Hepatocyte (in vitro differentiated cells): ENCODE measurements at regions not wholly inside any gene's neighbourhood (a gene's known extent, or its start where the extent isn't known, plus 50 kb on each side); places are given as distances from the start of the nearest gene placed in this dataset.

Source experiments
- DNase-seq: peaks from one replicate; pipeline ENCODE4 v3.0.0-alpha.2; 2016; ENCODE audit warnings: low spot score
- H2AFZ ChIP-seq: fragments of 200-600 bp; sonication (generic); 2 replicates; pipeline ENCODE4 v1.6.0; 2016; ENCODE audit warnings: antibody characterized with exemption, mild to moderate bottlenecking
- H3K27ac ChIP-seq: fragments of 200-600 bp; sonication (generic); 2 replicates; pipeline ENCODE4 v1.5.1; 2016; ENCODE audit warnings: mild to moderate bottlenecking
- H3K27me3 ChIP-seq: fragments of 200-600 bp; sonication (generic); 2 replicates; pipeline ENCODE4 v1.6.1; 2016
- H3K36me3 ChIP-seq: fragments of 200-600 bp; sonication (generic); replicated peaks from 2 replicates; pipeline ENCODE4 v1.5.1; 2016; ENCODE audit warnings: low read depth; ENCODE audit not compliant: insufficient read depth
- H3K4me1 ChIP-seq: fragments of 200-600 bp; sonication (generic); 2 replicates; pipeline ENCODE4 v1.5.1; 2016; ENCODE audit warnings: mild to moderate bottlenecking, moderate library complexity; ENCODE audit not compliant: insufficient read depth
- H3K4me2 ChIP-seq: fragments of 200-600 bp; sonication (generic); 2 replicates; pipeline ENCODE4 v1.6.0; 2016
- H3K4me3 ChIP-seq: fragments of 200-600 bp; sonication (generic); 2 replicates; pipeline ENCODE4 v1.5.1; 2016; ENCODE audit warnings: mild to moderate bottlenecking
- H3K79me2 ChIP-seq: fragments of 200-600 bp; sonication (generic); 2 replicates; pipeline ENCODE4 v1.6.0; 2017; ENCODE audit warnings: mild to moderate bottlenecking
- H3K9me2 ChIP-seq: fragments of 200-600 bp; sonication (generic); replicated peaks from 2 replicates; pipeline ENCODE4 v1.6.0; 2017; ENCODE audit warnings: mild to moderate bottlenecking; ENCODE audit not compliant: insufficient read depth
- H3K9me3 ChIP-seq: fragments of 200-600 bp; sonication (generic); 2 replicates; pipeline ENCODE4 v1.5.1; 2016; ENCODE audit warnings: low read depth, mild to moderate bottlenecking
- H4K20me1 ChIP-seq: fragments of 200-600 bp; sonication (generic); 2 replicates; pipeline ENCODE4 v1.6.0; 2016; ENCODE audit warnings: mild to moderate bottlenecking; ENCODE audit not compliant: insufficient read depth, poor library complexity, severe bottlenecking
- EZH2 ChIP-seq: fragments of 200-600 bp; sonication (generic); IDR thresholded peaks from 2 replicates; pipeline ENCODE4 v1.6.1; 2016; ENCODE audit warnings: antibody characterized with exemption, mild to moderate bottlenecking, borderline replicate concordance
- EZH2phosphoT487 ChIP-seq: fragments of 200-600 bp; sonication (generic); IDR thresholded peaks from one replicate; pipeline ENCODE4 v1.6.1; 2018; ENCODE audit warnings: antibody characterized with exemption, mild to moderate bottlenecking, low read depth, moderate library complexity; ENCODE audit not compliant: unreplicated experiment, severe bottlenecking
- WGBS: methylation state at CpG from one replicate; pipeline ENCODE4 v1.1.6; 2016; ENCODE audit warnings: low lambda C conversion rate; ENCODE audit errors: missing lambda C conversion rate; 5-methylcytosine and 5-hydroxymethylcytosine counted together
- TF ChIP-seq, protein P1 (sequence below): fragments of 200-600 bp; sonication (generic); IDR thresholded peaks from 2 replicates; pipeline ENCODE4 v1.5.1; 2016; ENCODE audit warnings: antibody characterized with exemption, mild to moderate bottlenecking; ENCODE audit not compliant: poor library complexity

DNA sequence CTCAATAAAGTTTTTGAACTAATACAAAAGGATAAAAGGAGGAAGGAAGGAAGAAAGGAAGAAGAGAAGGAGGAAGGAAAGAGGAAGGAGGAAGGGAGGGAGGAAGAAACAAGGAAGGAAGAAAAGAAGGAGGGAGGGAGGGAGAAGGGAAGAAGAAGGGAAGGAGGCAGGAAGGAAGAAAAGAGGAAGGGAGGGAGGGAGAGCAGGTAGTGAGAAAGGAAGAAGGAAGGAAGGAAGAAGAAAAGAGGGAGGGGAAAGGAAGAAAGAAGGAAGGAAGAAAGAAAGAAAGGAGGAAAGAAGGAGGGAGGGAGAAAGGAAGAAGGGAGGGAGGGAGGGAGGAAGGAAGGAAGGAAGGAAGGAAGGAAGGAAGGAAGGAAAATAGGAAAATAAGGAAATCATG, 263.8 kb upstream of the C16orf82 start:
- no peak overlapping the region for H3K4me2 ChIP-seq
- TF ChIP-seq, protein P1, sequence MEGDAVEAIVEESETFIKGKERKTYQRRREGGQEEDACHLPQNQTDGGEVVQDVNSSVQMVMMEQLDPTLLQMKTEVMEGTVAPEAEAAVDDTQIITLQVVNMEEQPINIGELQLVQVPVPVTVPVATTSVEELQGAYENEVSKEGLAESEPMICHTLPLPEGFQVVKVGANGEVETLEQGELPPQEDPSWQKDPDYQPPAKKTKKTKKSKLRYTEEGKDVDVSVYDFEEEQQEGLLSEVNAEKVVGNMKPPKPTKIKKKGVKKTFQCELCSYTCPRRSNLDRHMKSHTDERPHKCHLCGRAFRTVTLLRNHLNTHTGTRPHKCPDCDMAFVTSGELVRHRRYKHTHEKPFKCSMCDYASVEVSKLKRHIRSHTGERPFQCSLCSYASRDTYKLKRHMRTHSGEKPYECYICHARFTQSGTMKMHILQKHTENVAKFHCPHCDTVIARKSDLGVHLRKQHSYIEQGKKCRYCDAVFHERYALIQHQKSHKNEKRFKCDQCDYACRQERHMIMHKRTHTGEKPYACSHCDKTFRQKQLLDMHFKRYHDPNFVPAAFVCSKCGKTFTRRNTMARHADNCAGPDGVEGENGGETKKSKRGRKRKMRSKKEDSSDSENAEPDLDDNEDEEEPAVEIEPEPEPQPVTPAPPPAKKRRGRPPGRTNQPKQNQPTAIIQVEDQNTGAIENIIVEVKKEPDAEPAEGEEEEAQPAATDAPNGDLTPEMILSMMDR = no peak
- no peak for TF ChIP-seq EZH2
- TF ChIP-seq EZH2phosphoT487 = no peak
- H4K20me1 ChIP-seq = no peaks in the 10 kb centered on the region
- H3K27ac ChIP-seq = no peak overlapping the region
- no peaks in the 10 kb centered on the region for H3K36me3 ChIP-seq
- no peak overlapping the region for H3K4me3 ChIP-seq
- H3K9me3 ChIP-seq = no peaks in the 10 kb centered on the region
- H3K9me2 ChIP-seq = no peaks in the 10 kb centered on the region
- DNase-seq = no peak
- H3K79me2 ChIP-seq = no peaks in the 10 kb centered on the region
- H2AFZ ChIP-seq = no peak overlapping the region
- no peaks in the 10 kb centered on the region for H3K4me1 ChIP-seq
- H3K27me3 ChIP-seq = no peaks in the 10 kb centered on the region

DNA sequence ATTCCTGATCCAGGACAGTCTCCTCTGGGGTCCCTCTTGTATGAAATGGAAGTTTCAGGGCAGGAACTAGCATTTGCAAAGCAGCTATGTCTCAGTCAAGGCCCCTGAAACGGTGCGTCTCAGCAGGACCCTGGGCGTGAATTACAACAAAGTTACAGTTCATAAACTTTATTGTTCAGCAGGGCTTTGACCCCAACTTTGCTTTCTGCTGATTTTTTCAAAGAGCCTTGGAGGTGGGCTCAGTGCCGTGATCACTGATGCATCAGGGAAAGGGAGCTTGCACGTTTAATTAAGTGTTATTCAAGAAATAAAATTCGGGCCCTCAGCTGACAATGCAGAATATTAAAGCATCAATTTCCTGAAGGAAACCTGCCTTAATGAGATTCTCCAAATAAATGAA, 260.1 kb upstream of the C16orf82 start:
- Histone ChIP-seq H3K9me2 (no peaks in the 10 kb centered on the region), H3K27me3 (no peaks in the 10 kb centered on the region), H3K4me1 (no peaks in the 10 kb centered on the region), H2AFZ (no peak overlapping the region), H3K36me3 (no peaks in the 10 kb centered on the region), H4K20me1 (no peaks in the 10 kb centered on the region), H3K79me2 (no peaks in the 10 kb centered on the region), H3K9me3 (no peaks in the 10 kb centered on the region), H3K4me2 (no peak overlapping the region), H3K27ac (no peak overlapping the region), H3K4me3 (no peak overlapping the region)
- WGBS = 80% methylated on average over 6 of the region's 6 CpGs
- DNase-seq = no peak
- TF ChIP-seq EZH2 = no peak
- TF ChIP-seq, protein P1 = no peak
- TF ChIP-seq EZH2phosphoT487 = no peak

DNA sequence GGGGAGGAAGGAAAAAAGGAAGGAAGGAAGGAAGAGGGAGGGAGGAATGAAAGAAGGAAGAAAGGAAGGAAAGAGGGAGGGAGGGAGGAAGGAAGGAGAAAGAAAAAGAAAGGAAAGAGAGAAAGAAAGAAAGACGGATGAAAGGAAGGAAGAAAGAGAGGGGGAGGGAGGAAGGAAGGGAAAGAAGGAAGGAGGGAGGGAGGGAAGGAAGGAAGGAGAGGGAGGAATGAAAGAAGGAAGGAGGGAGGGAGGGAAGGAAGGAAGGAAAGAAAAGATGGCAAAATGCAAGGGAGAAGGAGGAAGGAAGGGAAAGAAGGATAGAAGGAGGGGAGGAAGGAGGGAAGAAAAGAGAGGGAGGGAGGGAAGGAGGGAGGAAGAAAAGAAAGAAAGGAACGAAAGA, 257.3 kb upstream of the C16orf82 start:
- H2AFZ ChIP-seq = no peak overlapping the region
- H3K4me2 ChIP-seq = no peak overlapping the region
- no peak overlapping the region for H3K4me3 ChIP-seq
- H3K79me2 ChIP-seq = no peaks in the 10 kb centered on the region
- H3K9me3 ChIP-seq = no peaks in the 10 kb centered on the region
- no peaks in the 10 kb centered on the region for H3K36me3 ChIP-seq
- no peak for DNase-seq
- no peaks in the 10 kb centered on the region for H3K4me1 ChIP-seq
- no peaks in the 10 kb centered on the region for H4K20me1 ChIP-seq
- H3K27ac ChIP-seq = no peak overlapping the region
- H3K9me2 ChIP-seq = no peaks in the 10 kb centered on the region
- TF ChIP-seq EZH2 (no peak), EZH2phosphoT487 (no peak)
- TF ChIP-seq, protein P1 = no peak
- no peaks in the 10 kb centered on the region for H3K27me3 ChIP-seq
- WGBS = no CpG with 5 or more reads among the region's 2 CpGs

DNA sequence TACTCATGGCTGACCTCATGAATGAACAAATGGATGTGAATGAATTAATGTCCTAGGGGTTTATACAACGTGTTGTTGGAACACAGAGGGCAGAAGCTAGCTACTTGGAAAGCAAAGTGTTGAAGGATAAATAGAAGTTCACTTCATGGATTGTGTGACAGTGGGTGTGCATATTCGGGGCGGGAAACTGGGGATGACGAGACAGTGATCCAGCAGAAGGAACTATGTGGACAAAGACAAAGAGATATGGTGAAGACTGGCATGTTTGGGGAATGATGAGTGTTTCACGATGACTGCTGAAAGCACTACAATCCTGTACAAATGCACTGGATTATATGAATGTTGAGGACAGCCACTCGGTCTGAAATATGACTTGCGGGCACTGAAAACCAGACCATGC, 250.5 kb upstream of the C16orf82 start:
- WGBS = 79% methylated on average over 7 of the region's 7 CpGs
- no peak overlapping the region for H3K4me2 ChIP-seq
- no peak overlapping the region for H2AFZ ChIP-seq
- H3K9me2 ChIP-seq = no peaks in the 10 kb centered on the region
- no peaks in the 10 kb centered on the region for H3K4me1 ChIP-seq
- H3K36me3 ChIP-seq = no peaks in the 10 kb centered on the region
- DNase-seq = no peak
- H3K4me3 ChIP-seq = no peak overlapping the region
- H3K79me2 ChIP-seq = no peaks in the 10 kb centered on the region
- TF ChIP-seq EZH2 = no peak
- TF ChIP-seq EZH2phosphoT487 = no peak
- TF ChIP-seq, protein P1 = no peak
- H3K27me3 ChIP-seq = no peaks in the 10 kb centered on the region
- no peak overlapping the region for H3K27ac ChIP-seq
- no peaks in the 10 kb centered on the region for H4K20me1 ChIP-seq
- no peaks in the 10 kb centered on the region for H3K9me3 ChIP-seq
